ENCODE measurements at regions not wholly inside any gene's neighbourhood (a gene's known extent, or its start where the extent isn't known, plus 50 kb on each side); places are given as distances from the start of the nearest gene placed in this dataset.

- ChIA-PET CTCF (interaction anchor here (1.2 kb wide), 1 partner anchor 17 kb away, joined by 4 read pairs; no protein-coding TSS in a partner anchor), POLR2A (no interaction called here)
- Histone ChIP-seq H3K9me3 (no peaks in the 10 kb centered on the region), H3K4me3 (no peak overlapping the region), H3K4me1 (no peaks in the 10 kb centered on the region), H3K4me2 (no peak overlapping the region), H3K27ac (no peak overlapping the region)
- DNase-seq (ENCODE audit: low read depth in 1 of 2, low spot score in 1 of 2) (no peak), ATAC-seq (no peak), FAIRE-seq (no peak)
- TF ChIP-seq CBX2 (IDR thresholded peaks at IDR 0.05; ENCODE audit: borderline replicate concordance, low read depth) (no peak), HDAC2 (IDR thresholded peaks at IDR 0.05) (no peak), E2F6 (IDR thresholded peaks at IDR 0.05; ENCODE audit: borderline replicate concordance, low read depth) (no peak)
- 35% methylated on average over 14 of the region's 14 CpGs for WGBS (ENCODE audit: missing lambda C conversion rate)
Measured at GRCh38 chr9:135035781-135036760, 51.4 kb upstream of the OLFM1 start.

- TF ChIP-seq JUNB (IDR thresholded peaks at IDR 0.05) (no peak), USF2 (IDR thresholded peaks at IDR 0.05) (no peak), POLR2AphosphoS2 (conservative IDR thresholded peaks at IDR 0.05; ENCODE audit: low read length) (no peak), KDM5A (IDR thresholded peaks at IDR 0.05) (no peak), SMC3 (IDR thresholded peaks at IDR 0.05) (no peak), EHF (CRISPR knock-in tag; IDR thresholded peaks at IDR 0.05) (no peak), CBX2 (IDR thresholded peaks at IDR 0.05; ENCODE audit: borderline replicate concordance, low read depth) (no peak), ZNF302 (CRISPR knock-in tag; IDR thresholded peaks at IDR 0.05) (no peak), FOXS1 (CRISPR knock-in tag; IDR thresholded peaks at IDR 0.05) (no peak), ESRRA (IDR thresholded peaks at IDR 0.05; ENCODE audit: borderline replicate concordance, low read length) (no peak), BHLHE40 (IDR thresholded peaks at IDR 0.05; ENCODE audit: low read depth, low read length) (no peak), RARB (CRISPR knock-in tag; IDR thresholded peaks at IDR 0.05) (no peak), MYC (IDR thresholded peaks at IDR 0.05; ENCODE audit: borderline replicate concordance, low read length) (no peak), HOXB5 (CRISPR knock-in tag; IDR thresholded peaks at IDR 0.05) (no peak), MAFK (IDR thresholded peaks at IDR 0.05; ENCODE audit: partially characterized antibody) (no peak)
- no peak for ATAC-seq
- H3K4me3 ChIP-seq: no peak overlapping the region
- no peak overlapping the region for H3K4me2 ChIP-seq
- no peak for DNase-seq (ENCODE audit: low read depth in 1 of 2, low spot score in 1 of 2)
- ChIA-PET POLR2A (no interaction called here), CTCF (no interaction called here)
- WGBS (ENCODE audit: missing lambda C conversion rate): 13% methylated on average over 9 of the region's 9 CpGs
- FAIRE-seq: no peak
- no peaks in the 10 kb centered on the region for H3K9me3 ChIP-seq
- no peaks in the 10 kb centered on the region for H3K4me1 ChIP-seq
- no peak overlapping the region for H3K27ac ChIP-seq
Measured at GRCh38 chr9:135036861-135037465, 50.5 kb upstream of the OLFM1 start.

- POLR2A ChIA-PET: no interaction called here
- no peak for FAIRE-seq
Measured at GRCh38 chr9:135037521-135038250, 49.8 kb upstream of the OLFM1 start.

More at GRCh38 chr9:135037521-135038250, 49.8 kb upstream of the OLFM1 start:
- TF ChIP-seq RCOR1 (IDR thresholded peaks at IDR 0.05; ENCODE audit: low read depth, low read length) (no peak), E2F6 (IDR thresholded peaks at IDR 0.05; ENCODE audit: borderline replicate concordance, low read depth) (no peak), GATA3 (IDR thresholded peaks at IDR 0.05; ENCODE audit: borderline replicate concordance) (no peak), ZC3H11A (IDR thresholded peaks at IDR 0.05) (no peak), HDAC2 (IDR thresholded peaks at IDR 0.05) (no peak), CEBPB (IDR thresholded peaks at IDR 0.05) (no peak), NR3C1 (IDR thresholded peaks at IDR 0.05) (no peak), ATOH8 (CRISPR knock-in tag; IDR thresholded peaks at IDR 0.05; ENCODE audit: low read depth) (no peak)
- no peak overlapping the region for H3K4me2 ChIP-seq
- DNase-seq (ENCODE audit: low read depth in 1 of 2, low spot score in 1 of 2): no peak
- ATAC-seq: no peak
- no peak overlapping the region for H3K4me3 ChIP-seq
- no peak overlapping the region for H3K27ac ChIP-seq
- WGBS (ENCODE audit: missing lambda C conversion rate): 30% methylated on average over 18 of the region's 20 CpGs
- CTCF ChIA-PET: interaction anchor here (0.9 kb wide), 1 partner anchor 375 kb away, joined by 3 read pairs; no protein-coding TSS in a partner anchor
- no peaks in the 10 kb centered on the region for H3K9me3 ChIP-seq
- no peaks in the 10 kb centered on the region for H3K4me1 ChIP-seq

All from A549 (cell line).